Adrenal gland (tissue), 9 donors: ENCODE measurements at regions not wholly inside any gene's neighbourhood (a gene's known extent, or its start where the extent isn't known, plus 50 kb on each side); places are given as distances from the start of the nearest gene placed in this dataset.

Source experiments
- DNase-seq, 7 donors: peaks; one replicate each; pipeline ENCODE4 v3.0.0-alpha.2; 2019 to 2020
- H3K27ac ChIP-seq, 5 donors: fragments of 200-600 bp; sonication (generic) in 4 of 5; 1 replicate in 3 of 5; 2 replicates in 2 of 5; pipeline versions ENCODE4 v1.5.1 to v1.8.0; 2016 to 2020; ENCODE audit warnings: mild to moderate bottlenecking in 1 of 5
- H3K27me3 ChIP-seq: fragments of 200-600 bp; 2 replicates; pipeline ENCODE4 v1.8.0; 2021
- H3K36me3 ChIP-seq, 2 donors: fragments of 200-600 bp; replicated peaks in 1 of 2; 1 replicate in 1 of 2; 2 replicates in 1 of 2; pipeline versions ENCODE4 v1.5.1 to v1.8.0; 2018 to 2022
- H3K4me1 ChIP-seq, 2 donors: fragments of 200-600 bp; replicated peaks in 1 of 2; 1 replicate in 1 of 2; 2 replicates in 1 of 2; pipeline versions ENCODE4 v1.5.1 to v1.8.0; 2018 to 2021
- H3K4me3 ChIP-seq, 4 donors: fragments of 200-600 bp; sonication (generic) in 3 of 4; one replicate each; pipeline ENCODE4 v1.5.1; 2016 to 2018
- H3K9me3 ChIP-seq, 3 donors: fragments of 200-600 bp; sonication (generic) in 1 of 3; replicated peaks in 1 of 3; 1 replicate in 2 of 3; 2 replicates in 1 of 3; pipeline versions ENCODE4 v1.5.1 to v1.8.0; 2016 to 2021
- POLR2A ChIP-seq, 2 donors: fragments of 450-650 bp; IDR thresholded peaks; one replicate each; pipeline ENCODE4 v1.6.1; 2017; ENCODE audit warnings: antibody characterized with exemption in 2 of 2, mild to moderate bottlenecking in 2 of 2, moderate library complexity in 1 of 2
- WGBS, 4 donors: extraction: QIAGEN DNeasy Blood & Tissue Kit in 2 of 4; methylation state at CpG; one replicate each; pipeline versions ENCODE4 v1.1.5 to v1.1.7; 2013 to 2017; 5-methylcytosine and 5-hydroxymethylcytosine counted together
- intact Hi-C, 2 donors: fragments of 100-400 bp; cut with DNase I; formaldehyde crosslinking; loops; one replicate each; pipeline versions ENCODE4 v1.14.1 to v1.15.0; 2022 to 2023
- TF ChIP-seq, protein P1 (sequence below), 6 experiments: fragments of 450-650 bp in 4 of 6; fragments of 200-600 bp in 2 of 6; sonication (generic) in 1 of 6; IDR thresholded peaks; 1 replicate in 5 of 6; 2 replicates in 1 of 6; pipeline versions ENCODE4 v1.5.1 to v1.8.0; 2016 to 2021; ENCODE audit warnings: antibody characterized with exemption in 6 of 6, mild to moderate bottlenecking in 2 of 6, moderate library complexity in 1 of 6
- donor health status: healthy with polysubstance abuse.
- donor health status: Bipolar disorder and iron deficiency.
- donor health status: DM: yes; HTN: yes; CAD: no.
- donor health status: DM: no; HTN: no; CAD: no.
- donor health status: DM: no; HTN: no; CAD: no.

DNA sequence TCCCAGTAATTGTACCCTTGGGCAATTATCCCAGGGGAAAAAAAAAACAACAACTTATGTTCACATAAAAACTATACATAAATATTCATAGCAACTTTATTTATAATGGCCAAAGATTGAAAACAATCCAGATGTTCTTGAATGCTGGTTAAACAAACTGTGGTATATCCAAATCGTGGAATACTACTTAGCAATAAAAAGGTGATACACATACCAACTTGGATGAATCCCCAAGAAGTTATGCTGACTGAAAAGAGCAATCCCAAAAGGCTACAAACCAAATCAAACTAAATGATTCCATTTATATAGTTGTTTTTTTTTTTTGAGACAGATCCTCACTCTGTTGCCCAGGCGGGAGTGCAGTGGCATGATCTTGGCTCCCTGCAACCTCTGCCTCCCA, 129.7 kb downstream of the QRSL1 start:
- Histone ChIP-seq H3K27ac (no peak overlapping the region), H3K9me3 (no peaks in the 10 kb centered on the region), H3K4me1 (no peaks in the 10 kb centered on the region), H3K27me3 (no peaks in the 10 kb centered on the region), H3K4me3 (no peak overlapping the region), H3K36me3 (no peaks in the 10 kb centered on the region)
- WGBS, 4 donors = 83 to 94% (median 90%) methylated on average over 2 of the region's 2 CpGs
- intact Hi-C loops = no loop called here
- no peak for DNase-seq
- TF ChIP-seq, protein P1, sequence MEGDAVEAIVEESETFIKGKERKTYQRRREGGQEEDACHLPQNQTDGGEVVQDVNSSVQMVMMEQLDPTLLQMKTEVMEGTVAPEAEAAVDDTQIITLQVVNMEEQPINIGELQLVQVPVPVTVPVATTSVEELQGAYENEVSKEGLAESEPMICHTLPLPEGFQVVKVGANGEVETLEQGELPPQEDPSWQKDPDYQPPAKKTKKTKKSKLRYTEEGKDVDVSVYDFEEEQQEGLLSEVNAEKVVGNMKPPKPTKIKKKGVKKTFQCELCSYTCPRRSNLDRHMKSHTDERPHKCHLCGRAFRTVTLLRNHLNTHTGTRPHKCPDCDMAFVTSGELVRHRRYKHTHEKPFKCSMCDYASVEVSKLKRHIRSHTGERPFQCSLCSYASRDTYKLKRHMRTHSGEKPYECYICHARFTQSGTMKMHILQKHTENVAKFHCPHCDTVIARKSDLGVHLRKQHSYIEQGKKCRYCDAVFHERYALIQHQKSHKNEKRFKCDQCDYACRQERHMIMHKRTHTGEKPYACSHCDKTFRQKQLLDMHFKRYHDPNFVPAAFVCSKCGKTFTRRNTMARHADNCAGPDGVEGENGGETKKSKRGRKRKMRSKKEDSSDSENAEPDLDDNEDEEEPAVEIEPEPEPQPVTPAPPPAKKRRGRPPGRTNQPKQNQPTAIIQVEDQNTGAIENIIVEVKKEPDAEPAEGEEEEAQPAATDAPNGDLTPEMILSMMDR (IDR thresholded peaks at IDR 0.05) = no peak
- no peak for TF ChIP-seq POLR2A (IDR thresholded peaks at IDR 0.05)

DNA sequence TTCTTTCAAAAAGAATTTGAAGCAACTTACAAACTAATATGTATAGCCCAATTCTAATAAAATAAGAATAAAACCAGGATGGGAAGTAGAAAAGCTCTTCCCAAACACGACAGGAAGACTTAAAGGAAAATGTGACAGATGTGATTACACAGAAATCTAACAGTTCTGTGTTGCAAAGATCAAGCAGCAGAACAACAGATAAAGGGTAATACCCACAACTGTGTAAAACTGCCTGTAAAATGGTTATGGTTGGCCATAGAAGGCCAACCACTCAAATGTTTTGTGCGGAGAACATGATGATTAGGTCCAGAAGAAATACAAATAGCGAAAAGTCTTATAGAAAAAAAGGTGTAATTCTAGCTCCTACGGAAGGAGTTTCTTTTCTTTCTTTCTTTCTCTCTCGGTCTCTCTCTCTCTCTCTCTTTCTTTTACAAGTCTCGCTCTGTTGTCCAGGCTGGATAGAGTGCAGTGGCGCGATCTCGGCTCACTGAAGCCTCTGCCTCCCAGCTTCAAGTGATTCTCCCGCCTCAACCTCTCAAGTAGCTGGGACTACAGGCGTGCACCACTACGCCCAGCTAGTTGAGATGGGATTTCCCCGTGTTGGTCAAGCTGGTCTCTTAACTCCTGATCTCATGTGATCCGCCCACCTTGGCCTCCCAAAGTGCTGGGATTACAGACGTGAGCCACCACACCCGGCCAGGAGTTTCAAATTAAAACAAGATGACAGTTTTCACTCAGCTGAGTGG, 128.5 kb downstream of the QRSL1 start:
- intact Hi-C loops = no loop called here
- H3K4me3 ChIP-seq = no peak overlapping the region
- no peak for TF ChIP-seq POLR2A (IDR thresholded peaks at IDR 0.05)
- TF ChIP-seq, protein P1 (IDR thresholded peaks at IDR 0.05) = no peak
- no peaks in the 10 kb centered on the region for H3K27me3 ChIP-seq
- no peaks in the 10 kb centered on the region for H3K9me3 ChIP-seq
- no peaks in the 10 kb centered on the region for H3K4me1 ChIP-seq
- H3K36me3 ChIP-seq = no peaks in the 10 kb centered on the region
- 80 to 83% (median 82%) methylated on average over 16 of the region's 16 CpGs for WGBS, 4 donors
- no peak overlapping the region for H3K27ac ChIP-seq
- DNase-seq = no peak

DNA sequence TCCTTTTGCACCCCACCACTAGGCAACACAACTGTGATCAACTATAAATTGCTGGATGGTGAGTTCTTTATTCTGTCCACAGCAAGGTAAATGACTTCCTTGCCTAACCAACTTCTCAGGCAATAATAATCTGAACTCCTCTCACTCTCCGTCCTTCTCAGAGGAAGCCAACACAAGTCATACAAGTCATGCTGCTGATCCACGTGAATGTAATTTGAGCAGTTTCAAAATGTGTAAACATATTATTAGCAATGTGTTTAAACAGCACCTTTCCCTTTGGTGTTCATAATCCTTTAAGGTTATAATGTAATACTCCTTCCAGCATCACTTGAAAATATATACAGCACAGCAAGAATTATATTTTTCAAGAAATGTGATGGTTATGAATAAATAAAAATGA, 127.9 kb downstream of the QRSL1 start:
- Histone ChIP-seq H3K4me3 (no peak overlapping the region), H3K4me1 (no peaks in the 10 kb centered on the region), H3K36me3 (no peaks in the 10 kb centered on the region), H3K27me3 (no peaks in the 10 kb centered on the region), H3K27ac (no peak overlapping the region), H3K9me3 (no peaks in the 10 kb centered on the region)
- TF ChIP-seq, protein P1 (IDR thresholded peaks at IDR 0.05) = no peak
- TF ChIP-seq POLR2A (IDR thresholded peaks at IDR 0.05) = no peak
- intact Hi-C loops = no loop called here
- WGBS, 4 donors = 54 to 76% (median 59%) methylated on average over 2 of the region's 2 CpGs
- DNase-seq = no peak

DNA sequence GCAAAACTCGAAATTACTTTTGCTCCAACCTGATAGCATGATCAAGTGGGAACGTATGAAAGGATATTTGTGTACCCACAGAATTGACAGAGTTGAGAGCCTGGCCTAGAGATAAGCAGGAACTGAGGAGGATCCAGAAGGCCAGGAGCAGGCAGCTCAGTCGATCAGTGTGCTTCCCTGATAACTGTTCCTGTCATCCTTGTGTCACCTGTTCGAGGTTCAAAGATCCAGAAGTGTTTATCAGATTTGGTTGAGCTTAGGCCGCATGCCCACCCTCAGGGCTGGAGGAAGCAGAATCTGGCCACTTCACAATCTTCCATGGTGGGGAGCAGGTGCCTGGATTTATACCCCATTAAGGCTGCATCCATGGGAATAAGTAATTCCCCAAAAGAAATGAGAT, 124.8 kb downstream of the QRSL1 start:
- no peak for DNase-seq
- Histone ChIP-seq H3K27me3 (no peaks in the 10 kb centered on the region), H3K9me3 (no peaks in the 10 kb centered on the region), H3K4me1 (no peaks in the 10 kb centered on the region), H3K4me3 (no peak overlapping the region), H3K27ac (no peak overlapping the region), H3K36me3 (no peaks in the 10 kb centered on the region)
- intact Hi-C loops = no loop called here
- WGBS, 4 donors = 76 to 85% (median 82%) methylated on average over 4 to 5 of the region's 5 CpGs
- TF ChIP-seq POLR2A (IDR thresholded peaks at IDR 0.05) = no peak

DNA sequence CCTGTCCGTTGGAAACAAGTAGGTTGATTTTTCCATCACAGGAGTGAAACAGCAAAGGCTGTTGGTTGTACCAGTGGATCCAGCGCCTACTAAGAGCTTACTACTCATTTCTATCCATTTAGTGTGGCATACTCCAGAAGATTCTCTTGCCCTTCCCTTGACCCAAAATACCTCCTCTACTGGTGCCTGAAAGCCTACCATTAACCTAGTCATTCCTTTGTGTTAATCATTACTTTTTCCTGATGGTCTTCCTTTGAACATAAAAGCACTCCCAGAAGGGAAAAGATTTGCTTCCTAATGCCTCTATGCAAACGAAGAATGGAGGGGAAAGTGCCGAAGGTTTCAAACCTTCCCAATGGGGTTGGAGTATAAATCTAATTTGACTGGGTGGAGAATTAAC, 123.3 kb downstream of the QRSL1 start:
- Histone ChIP-seq H3K36me3 (no peaks in the 10 kb centered on the region), H3K4me3 (no peak overlapping the region), H3K4me1 (no peaks in the 10 kb centered on the region), H3K27ac (no peak overlapping the region), H3K9me3 (no peaks in the 10 kb centered on the region), H3K27me3 (no peaks in the 10 kb centered on the region)
- no peak for DNase-seq
- intact Hi-C loops = no loop called here
- TF ChIP-seq POLR2A (IDR thresholded peaks at IDR 0.05) = no peak
- TF ChIP-seq, protein P1 (IDR thresholded peaks at IDR 0.05) = no peak
- 58 to 70% (median 67%) methylated on average over 4 of the region's 4 CpGs for WGBS, 4 donors
